ENCODE measurements at regions not wholly inside any gene's neighbourhood (a gene's known extent, or its start where the extent isn't known, plus 50 kb on each side); places are given as distances from the start of the nearest gene placed in this dataset.

GRCh38 chr6:165077876-165078275 is 231.5 kb downstream of the C6orf118 start:
- no peaks in the 10 kb centered on the region for H3K27me3 ChIP-seq (ENCODE audit: insufficient read depth, low read depth)
- H3K4me2 ChIP-seq, result no peak overlapping the region
- no peak for TF ChIP-seq CTCF (conservative IDR thresholded peaks at IDR 0.05; ENCODE audit: low read depth, low read length)
- no peaks in the 10 kb centered on the region for H3K4me1 ChIP-seq (ENCODE audit: low read depth, poor library complexity, severe bottlenecking)
- H3K9ac ChIP-seq, result no peak overlapping the region
- H3K36me3 ChIP-seq (ENCODE audit: insufficient read depth), result no peaks in the 10 kb centered on the region
- no peaks in the 10 kb centered on the region for H4K20me1 ChIP-seq (ENCODE audit: insufficient read depth)
- H2AFZ ChIP-seq (ENCODE audit: low read depth), result no peak overlapping the region
- H3K79me2 ChIP-seq (ENCODE audit: insufficient read depth, low read depth), result no peaks in the 10 kb centered on the region
- H3K4me3 ChIP-seq (IDR thresholded peaks at IDR 0.05; ENCODE audit: insufficient read depth, low read depth, low read length), result no peak overlapping the region
- no peak overlapping the region for H3K27ac ChIP-seq

- Histone ChIP-seq H3K27me3 (ENCODE audit: insufficient read depth, low read depth) (no peaks in the 10 kb centered on the region), H3K27ac (no peak overlapping the region), H3K4me2 (no peak overlapping the region), H4K20me1 (ENCODE audit: insufficient read depth) (no peaks in the 10 kb centered on the region), H3K79me2 (ENCODE audit: insufficient read depth, low read depth) (no peaks in the 10 kb centered on the region), H3K9ac (no peak overlapping the region), H2AFZ (ENCODE audit: low read depth) (no peak overlapping the region), H3K4me3 (IDR thresholded peaks at IDR 0.05; ENCODE audit: insufficient read depth, low read depth, low read length) (no peak overlapping the region), H3K36me3 (ENCODE audit: insufficient read depth) (no peaks in the 10 kb centered on the region), H3K4me1 (ENCODE audit: low read depth, poor library complexity, severe bottlenecking) (no peaks in the 10 kb centered on the region)
- no peak for TF ChIP-seq CTCF (conservative IDR thresholded peaks at IDR 0.05; ENCODE audit: low read depth, low read length)
Measured at GRCh38 chr6:165071906-165072305, 237.5 kb downstream of the C6orf118 start.

GRCh38 chr6:165060720-165061119 is 248.7 kb downstream of the C6orf118 start:
- H3K4me2 ChIP-seq, result no peak overlapping the region
- no peak for TF ChIP-seq CTCF (conservative IDR thresholded peaks at IDR 0.05; ENCODE audit: low read depth, low read length)
- no peaks in the 10 kb centered on the region for H3K79me2 ChIP-seq (ENCODE audit: insufficient read depth, low read depth)
- H3K27me3 ChIP-seq (ENCODE audit: insufficient read depth, low read depth), result no peaks in the 10 kb centered on the region
- no peaks in the 10 kb centered on the region for H4K20me1 ChIP-seq (ENCODE audit: insufficient read depth)
- H3K4me1 ChIP-seq (ENCODE audit: low read depth, poor library complexity, severe bottlenecking), result no peaks in the 10 kb centered on the region
- H2AFZ ChIP-seq (ENCODE audit: low read depth), result no peak overlapping the region
- H3K4me3 ChIP-seq (IDR thresholded peaks at IDR 0.05; ENCODE audit: insufficient read depth, low read depth, low read length), result no peak overlapping the region
- H3K9ac ChIP-seq, result no peak overlapping the region
- no peaks in the 10 kb centered on the region for H3K36me3 ChIP-seq (ENCODE audit: insufficient read depth)
- H3K27ac ChIP-seq, result no peak overlapping the region

GRCh38 chr6:165059032-165059431 is 250.4 kb downstream of the C6orf118 start:
- H3K79me2 ChIP-seq (ENCODE audit: insufficient read depth, low read depth), result no peaks in the 10 kb centered on the region
- no peak overlapping the region for H3K4me3 ChIP-seq (IDR thresholded peaks at IDR 0.05; ENCODE audit: insufficient read depth, low read depth, low read length)
- H3K27me3 ChIP-seq (ENCODE audit: insufficient read depth, low read depth), result no peaks in the 10 kb centered on the region
- TF ChIP-seq CTCF (conservative IDR thresholded peaks at IDR 0.05; ENCODE audit: low read depth, low read length), result no peak
- H4K20me1 ChIP-seq (ENCODE audit: insufficient read depth), result no peaks in the 10 kb centered on the region
- H3K36me3 ChIP-seq (ENCODE audit: insufficient read depth), result no peaks in the 10 kb centered on the region
- no peak overlapping the region for H3K4me2 ChIP-seq
- H3K9ac ChIP-seq, result no peak overlapping the region
- no peak overlapping the region for H3K27ac ChIP-seq
- no peak overlapping the region for H2AFZ ChIP-seq (ENCODE audit: low read depth)
- H3K4me1 ChIP-seq (ENCODE audit: low read depth, poor library complexity, severe bottlenecking), result no peaks in the 10 kb centered on the region

- Histone ChIP-seq H4K20me1 (ENCODE audit: insufficient read depth) (no peaks in the 10 kb centered on the region), H3K27ac (no peak overlapping the region), H3K4me2 (no peak overlapping the region), H3K4me3 (IDR thresholded peaks at IDR 0.05; ENCODE audit: insufficient read depth, low read depth, low read length) (no peak overlapping the region), H3K79me2 (ENCODE audit: insufficient read depth, low read depth) (no peaks in the 10 kb centered on the region), H2AFZ (ENCODE audit: low read depth) (no peak overlapping the region), H3K27me3 (ENCODE audit: insufficient read depth, low read depth) (no peaks in the 10 kb centered on the region), H3K4me1 (ENCODE audit: low read depth, poor library complexity, severe bottlenecking) (no peaks in the 10 kb centered on the region), H3K9ac (no peak overlapping the region), H3K36me3 (ENCODE audit: insufficient read depth) (no peaks in the 10 kb centered on the region)
- no peak for TF ChIP-seq CTCF (conservative IDR thresholded peaks at IDR 0.05; ENCODE audit: low read depth, low read length)
Measured at GRCh38 chr6:165056292-165056691, 253.1 kb downstream of the C6orf118 start.
